Neural progenitor cell (in vitro differentiated cells): ENCODE measurements at regions not wholly inside any gene's neighbourhood (a gene's known extent, or its start where the extent isn't known, plus 50 kb on each side); places are given as distances from the start of the nearest gene placed in this dataset.

Experiments
- EZH2 ChIP-seq: fragments of 200-600 bp; sonication (generic); IDR thresholded peaks from 2 replicates; pipeline ENCODE4 v1.6.1; 2017; ENCODE audit warnings: antibody characterized with exemption, mild to moderate bottlenecking, moderate library complexity
- EZH2phosphoT487 ChIP-seq: fragments of 200-600 bp; sonication (generic); IDR thresholded peaks from 2 replicates; pipeline ENCODE4 v1.6.1; 2017; ENCODE audit warnings: antibody characterized with exemption
- TF ChIP-seq, protein P1 (sequence below): fragments of 200-600 bp; sonication (generic); IDR thresholded peaks from 2 replicates; pipeline ENCODE4 v1.5.1; 2017; ENCODE audit warnings: antibody characterized with exemption, mild to moderate bottlenecking

DNA sequence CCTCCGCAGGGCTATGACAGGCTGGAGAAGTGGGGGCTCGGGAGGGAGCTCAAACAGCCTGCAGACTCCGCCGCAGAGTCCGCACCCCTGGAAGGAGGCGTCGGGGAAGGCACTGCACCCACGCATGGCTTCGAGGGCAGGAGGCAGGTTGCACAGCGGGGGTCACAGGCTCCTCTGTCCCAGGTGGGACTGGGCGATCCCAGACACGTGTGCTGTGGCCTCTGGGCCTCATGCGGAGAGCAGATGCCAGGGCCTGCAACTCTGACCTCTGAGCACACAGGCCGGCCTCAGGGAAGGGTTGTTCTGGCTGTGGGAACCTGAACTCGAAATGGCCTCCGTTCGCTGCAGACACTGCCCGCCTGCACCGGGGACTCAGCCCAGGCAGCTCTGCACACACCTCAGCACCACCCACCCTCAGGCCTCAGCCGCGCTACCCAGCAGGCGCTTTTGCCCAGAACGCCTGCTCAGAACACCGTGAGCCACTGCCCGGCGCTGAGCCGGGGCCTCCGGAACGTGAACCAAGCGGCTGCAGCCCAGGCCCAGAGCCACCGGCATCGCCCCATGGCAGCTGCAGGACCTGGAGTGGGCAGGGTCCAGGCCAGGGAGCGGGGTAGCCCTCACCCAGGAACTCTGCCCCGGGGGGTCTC lies 71.8 kb upstream of the ADGRA1 start:
- TF ChIP-seq, protein P1, sequence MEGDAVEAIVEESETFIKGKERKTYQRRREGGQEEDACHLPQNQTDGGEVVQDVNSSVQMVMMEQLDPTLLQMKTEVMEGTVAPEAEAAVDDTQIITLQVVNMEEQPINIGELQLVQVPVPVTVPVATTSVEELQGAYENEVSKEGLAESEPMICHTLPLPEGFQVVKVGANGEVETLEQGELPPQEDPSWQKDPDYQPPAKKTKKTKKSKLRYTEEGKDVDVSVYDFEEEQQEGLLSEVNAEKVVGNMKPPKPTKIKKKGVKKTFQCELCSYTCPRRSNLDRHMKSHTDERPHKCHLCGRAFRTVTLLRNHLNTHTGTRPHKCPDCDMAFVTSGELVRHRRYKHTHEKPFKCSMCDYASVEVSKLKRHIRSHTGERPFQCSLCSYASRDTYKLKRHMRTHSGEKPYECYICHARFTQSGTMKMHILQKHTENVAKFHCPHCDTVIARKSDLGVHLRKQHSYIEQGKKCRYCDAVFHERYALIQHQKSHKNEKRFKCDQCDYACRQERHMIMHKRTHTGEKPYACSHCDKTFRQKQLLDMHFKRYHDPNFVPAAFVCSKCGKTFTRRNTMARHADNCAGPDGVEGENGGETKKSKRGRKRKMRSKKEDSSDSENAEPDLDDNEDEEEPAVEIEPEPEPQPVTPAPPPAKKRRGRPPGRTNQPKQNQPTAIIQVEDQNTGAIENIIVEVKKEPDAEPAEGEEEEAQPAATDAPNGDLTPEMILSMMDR, result no peak
- TF ChIP-seq EZH2phosphoT487, result no peak
- no peak for TF ChIP-seq EZH2
